ENCODE measurements at regions not wholly inside any gene's neighbourhood (a gene's known extent, or its start where the extent isn't known, plus 50 kb on each side); places are given as distances from the start of the nearest gene placed in this dataset.

DNA sequence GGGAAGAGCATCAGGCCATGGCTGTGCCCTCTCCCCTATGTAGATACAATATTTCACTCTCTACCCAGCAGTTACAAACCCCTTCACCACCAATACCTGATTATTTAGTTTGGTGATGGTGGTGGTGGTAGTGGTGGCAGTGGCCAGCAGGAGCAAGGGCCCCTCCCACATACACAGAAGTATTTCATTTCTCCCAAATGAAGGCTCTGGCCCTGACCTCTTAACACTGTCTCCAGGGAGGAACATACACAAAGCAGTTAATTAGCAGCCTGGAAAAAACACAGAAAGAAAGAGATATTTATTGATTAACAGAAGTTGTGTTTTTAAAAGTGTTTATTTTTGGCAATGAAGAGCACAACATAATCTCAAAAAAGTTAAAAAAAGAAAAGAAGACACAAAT is 212.7 kb upstream of the SAMSN1 start:
- Histone ChIP-seq H3K36me3 (ENCODE audit: control insufficient read depth in 1 of 2, insufficient read depth in 2 of 2, low read length in 2 of 2) (no peaks in the 10 kb centered on the region), H3K4me3 (ENCODE audit: low read depth in 1 of 2, low read length in 2 of 2) (no peak overlapping the region), H3K27me3 (ENCODE audit: control insufficient read depth in 1 of 2, insufficient read depth in 2 of 2, low read length in 2 of 2) (no peaks in the 10 kb centered on the region), H3K9ac (ENCODE audit: low read depth in 1 of 2, low read length in 2 of 2) (no peak overlapping the region), H3K9me3 (ENCODE audit: control insufficient read depth in 1 of 2, low read length in 2 of 2) (no peaks in the 10 kb centered on the region), H3K4me1 (ENCODE audit: control insufficient read depth in 1 of 2, insufficient read depth in 2 of 2, low read length in 2 of 2) (peaks cover 0 to 3% of the 10 kb centered on the region in 2 donors), H3K27ac (ENCODE audit: low read depth, low read length) (no peak overlapping the region)

GRCh38 chr21:14757533-14758327 is 211.6 kb upstream of the SAMSN1 start:
- Histone ChIP-seq H3K27ac (ENCODE audit: low read depth, low read length) (no peak overlapping the region), H3K36me3 (ENCODE audit: control insufficient read depth in 1 of 2, insufficient read depth in 2 of 2, low read length in 2 of 2) (no peaks in the 10 kb centered on the region), H3K9me3 (ENCODE audit: control insufficient read depth in 1 of 2, low read length in 2 of 2) (no peaks in the 10 kb centered on the region), H3K4me3 (ENCODE audit: low read depth in 1 of 2, low read length in 2 of 2) (no peak overlapping the region), H3K27me3 (ENCODE audit: control insufficient read depth in 1 of 2, insufficient read depth in 2 of 2, low read length in 2 of 2) (no peaks in the 10 kb centered on the region), H3K9ac (ENCODE audit: low read depth in 1 of 2, low read length in 2 of 2) (no peak overlapping the region), H3K4me1 (ENCODE audit: control insufficient read depth in 1 of 2, insufficient read depth in 2 of 2, low read length in 2 of 2) (peaks cover 0 to 2% of the 10 kb centered on the region in 2 donors)

- Histone ChIP-seq H3K4me1 (ENCODE audit: control insufficient read depth in 1 of 2, insufficient read depth in 2 of 2, low read length in 2 of 2) (no peaks in the 10 kb centered on the region), H3K27me3 (ENCODE audit: control insufficient read depth in 1 of 2, insufficient read depth in 2 of 2, low read length in 2 of 2) (no peaks in the 10 kb centered on the region), H3K9me3 (ENCODE audit: control insufficient read depth in 1 of 2, low read length in 2 of 2) (no peaks in the 10 kb centered on the region), H3K4me3 (ENCODE audit: low read depth in 1 of 2, low read length in 2 of 2) (no peak overlapping the region), H3K27ac (ENCODE audit: low read depth, low read length) (no peak overlapping the region), H3K9ac (ENCODE audit: low read depth in 1 of 2, low read length in 2 of 2) (no peak overlapping the region), H3K36me3 (ENCODE audit: control insufficient read depth in 1 of 2, insufficient read depth in 2 of 2, low read length in 2 of 2) (no peaks in the 10 kb centered on the region)
Measured at GRCh38 chr21:14755086-14755485, 209.0 kb upstream of the SAMSN1 start.

DNA sequence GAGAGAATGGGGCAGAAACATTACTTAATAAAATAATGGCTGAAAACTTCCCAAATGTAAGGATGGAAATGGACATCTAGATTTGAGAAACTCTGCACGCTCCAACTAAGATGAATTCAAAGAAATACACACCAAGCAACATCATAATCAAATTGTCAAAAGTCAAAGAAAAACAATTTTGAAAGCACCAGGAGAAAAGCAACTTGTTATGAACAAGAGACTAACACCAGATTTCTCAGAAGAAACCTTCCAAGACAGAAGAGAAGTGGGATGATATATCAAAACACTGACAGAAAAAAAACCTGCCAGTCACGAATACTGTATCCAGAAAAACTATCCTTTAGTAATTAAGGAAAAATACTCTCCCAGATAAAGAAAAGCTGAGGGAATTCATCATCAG is 208.6 kb upstream of the SAMSN1 start:
- H3K9me3 ChIP-seq (ENCODE audit: control insufficient read depth in 1 of 2, low read length in 2 of 2) = no peaks in the 10 kb centered on the region
- no peak overlapping the region for H3K27ac ChIP-seq (ENCODE audit: low read depth, low read length)
- no peak overlapping the region for H3K4me3 ChIP-seq (ENCODE audit: low read depth in 1 of 2, low read length in 2 of 2)
- H3K9ac ChIP-seq (ENCODE audit: low read depth in 1 of 2, low read length in 2 of 2) = no peak overlapping the region
- H3K4me1 ChIP-seq (ENCODE audit: control insufficient read depth in 1 of 2, insufficient read depth in 2 of 2, low read length in 2 of 2) = no peaks in the 10 kb centered on the region
- no peaks in the 10 kb centered on the region for H3K27me3 ChIP-seq (ENCODE audit: control insufficient read depth in 1 of 2, insufficient read depth in 2 of 2, low read length in 2 of 2)
- no peaks in the 10 kb centered on the region for H3K36me3 ChIP-seq (ENCODE audit: control insufficient read depth in 1 of 2, insufficient read depth in 2 of 2, low read length in 2 of 2)

DNA sequence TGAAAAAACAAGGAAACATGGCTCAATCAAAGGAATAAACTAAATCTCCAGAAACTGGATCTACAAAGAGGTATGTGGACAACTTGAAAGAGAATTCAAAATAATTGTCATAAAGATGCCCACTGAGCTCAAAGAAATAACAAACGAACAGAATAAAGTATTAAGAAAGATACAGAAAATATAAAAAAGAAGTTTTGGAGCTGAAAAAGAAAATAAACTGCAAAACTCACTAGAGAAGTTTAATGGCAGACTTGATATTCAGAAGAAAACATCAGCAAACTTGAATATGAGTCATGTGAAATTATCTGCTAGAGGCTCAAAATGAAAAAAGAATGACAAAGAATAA is 208.1 kb upstream of the SAMSN1 start:
- no peak overlapping the region for H3K9ac ChIP-seq (ENCODE audit: low read depth in 1 of 2, low read length in 2 of 2)
- no peaks in the 10 kb centered on the region for H3K36me3 ChIP-seq (ENCODE audit: control insufficient read depth in 1 of 2, insufficient read depth in 2 of 2, low read length in 2 of 2)
- no peaks in the 10 kb centered on the region for H3K4me1 ChIP-seq (ENCODE audit: control insufficient read depth in 1 of 2, insufficient read depth in 2 of 2, low read length in 2 of 2)
- H3K9me3 ChIP-seq (ENCODE audit: control insufficient read depth in 1 of 2, low read length in 2 of 2) = no peaks in the 10 kb centered on the region
- H3K27me3 ChIP-seq (ENCODE audit: control insufficient read depth in 1 of 2, insufficient read depth in 2 of 2, low read length in 2 of 2) = no peaks in the 10 kb centered on the region
- no peak overlapping the region for H3K4me3 ChIP-seq (ENCODE audit: low read depth in 1 of 2, low read length in 2 of 2)
- H3K27ac ChIP-seq (ENCODE audit: low read depth, low read length) = no peak overlapping the region

GRCh38 chr21:14753466-14754258 is 207.5 kb upstream of the SAMSN1 start:
- no peak overlapping the region for H3K27ac ChIP-seq (ENCODE audit: low read depth, low read length)
- H3K9ac ChIP-seq (ENCODE audit: low read depth in 1 of 2, low read length in 2 of 2) = no peak overlapping the region
- no peaks in the 10 kb centered on the region for H3K36me3 ChIP-seq (ENCODE audit: control insufficient read depth in 1 of 2, insufficient read depth in 2 of 2, low read length in 2 of 2)
- no peaks in the 10 kb centered on the region for H3K4me1 ChIP-seq (ENCODE audit: control insufficient read depth in 1 of 2, insufficient read depth in 2 of 2, low read length in 2 of 2)
- no peaks in the 10 kb centered on the region for H3K9me3 ChIP-seq (ENCODE audit: control insufficient read depth in 1 of 2, low read length in 2 of 2)
- no peaks in the 10 kb centered on the region for H3K27me3 ChIP-seq (ENCODE audit: control insufficient read depth in 1 of 2, insufficient read depth in 2 of 2, low read length in 2 of 2)
- no peak overlapping the region for H3K4me3 ChIP-seq (ENCODE audit: low read depth in 1 of 2, low read length in 2 of 2)

DNA sequence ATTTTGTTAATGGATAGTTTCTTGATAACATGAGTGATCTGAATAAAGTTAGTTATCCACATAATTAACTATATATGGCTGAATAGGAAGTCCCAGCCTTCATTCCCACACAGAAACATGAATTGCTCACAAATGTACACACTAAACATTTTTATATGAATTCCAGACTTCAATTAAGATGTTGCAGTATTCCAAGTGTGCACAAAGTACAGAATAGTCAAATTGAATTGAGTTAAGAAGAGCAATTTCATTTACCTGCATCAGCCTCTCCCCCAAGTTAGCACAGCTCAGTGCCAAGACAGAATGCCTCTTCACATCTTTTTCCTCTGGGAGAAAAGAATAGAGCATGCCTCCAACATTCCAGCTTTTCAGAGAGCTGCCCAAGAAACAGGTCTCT is 207.0 kb upstream of the SAMSN1 start:
- Histone ChIP-seq H3K4me1 (ENCODE audit: control insufficient read depth in 1 of 2, insufficient read depth in 2 of 2, low read length in 2 of 2) (no peaks in the 10 kb centered on the region), H3K27me3 (ENCODE audit: control insufficient read depth in 1 of 2, insufficient read depth in 2 of 2, low read length in 2 of 2) (no peaks in the 10 kb centered on the region), H3K4me3 (ENCODE audit: low read depth in 1 of 2, low read length in 2 of 2) (peak overlapping the region in 1 of 2 donors; percentile 19), H3K9me3 (ENCODE audit: control insufficient read depth in 1 of 2, low read length in 2 of 2) (no peaks in the 10 kb centered on the region), H3K27ac (ENCODE audit: low read depth, low read length) (no peak overlapping the region), H3K9ac (ENCODE audit: low read depth in 1 of 2, low read length in 2 of 2) (no peak overlapping the region), H3K36me3 (ENCODE audit: control insufficient read depth in 1 of 2, insufficient read depth in 2 of 2, low read length in 2 of 2) (no peaks in the 10 kb centered on the region)

DNA sequence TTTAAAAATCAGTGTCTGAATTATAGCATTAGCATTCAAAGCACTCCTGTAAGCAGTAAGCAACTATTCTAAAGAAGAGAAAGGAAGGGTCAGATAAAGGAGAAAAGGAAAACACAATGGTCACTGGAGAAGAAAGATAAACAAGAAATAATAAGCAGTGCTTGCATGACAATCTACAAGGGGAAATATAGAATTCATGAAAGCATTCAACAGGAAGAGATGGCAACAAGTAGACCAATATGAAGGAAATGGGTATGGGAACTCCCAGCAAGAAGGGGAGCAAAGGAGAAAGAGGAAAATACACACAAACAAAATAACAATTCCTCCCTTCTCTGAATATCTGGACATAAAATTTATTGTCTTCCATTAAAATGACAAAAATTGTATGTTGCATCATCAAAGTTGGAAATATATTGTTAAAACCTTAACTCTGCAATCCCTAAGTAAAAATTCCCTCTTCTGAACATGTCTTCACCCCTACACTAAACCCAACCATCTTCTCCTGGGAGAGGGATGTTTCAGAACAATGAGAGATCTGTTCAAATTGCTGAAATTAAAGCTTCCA is 206.3 kb upstream of the SAMSN1 start:
- Histone ChIP-seq H3K36me3 (ENCODE audit: control insufficient read depth in 1 of 2, insufficient read depth in 2 of 2, low read length in 2 of 2) (no peaks in the 10 kb centered on the region), H3K9me3 (ENCODE audit: control insufficient read depth in 1 of 2, low read length in 2 of 2) (no peaks in the 10 kb centered on the region), H3K27me3 (ENCODE audit: control insufficient read depth in 1 of 2, insufficient read depth in 2 of 2, low read length in 2 of 2) (no peaks in the 10 kb centered on the region), H3K4me1 (ENCODE audit: control insufficient read depth in 1 of 2, insufficient read depth in 2 of 2, low read length in 2 of 2) (no peaks in the 10 kb centered on the region), H3K4me3 (ENCODE audit: low read depth in 1 of 2, low read length in 2 of 2) (no peak overlapping the region), H3K9ac (ENCODE audit: low read depth in 1 of 2, low read length in 2 of 2) (no peak overlapping the region), H3K27ac (ENCODE audit: low read depth, low read length) (no peak overlapping the region)

GRCh38 chr21:14751602-14752344 is 205.7 kb upstream of the SAMSN1 start:
- no peak overlapping the region for H3K9ac ChIP-seq (ENCODE audit: low read depth in 1 of 2, low read length in 2 of 2)
- no peak overlapping the region for H3K27ac ChIP-seq (ENCODE audit: low read depth, low read length)
- H3K4me1 ChIP-seq (ENCODE audit: control insufficient read depth in 1 of 2, insufficient read depth in 2 of 2, low read length in 2 of 2) = no peaks in the 10 kb centered on the region

GRCh38 chr21:14751011-14751410 is 204.9 kb upstream of the SAMSN1 start:
- Histone ChIP-seq H3K27me3 (ENCODE audit: control insufficient read depth in 1 of 2, insufficient read depth in 2 of 2, low read length in 2 of 2) (no peaks in the 10 kb centered on the region), H3K9ac (ENCODE audit: low read depth in 1 of 2, low read length in 2 of 2) (no peak overlapping the region), H3K36me3 (ENCODE audit: control insufficient read depth in 1 of 2, insufficient read depth in 2 of 2, low read length in 2 of 2) (no peaks in the 10 kb centered on the region), H3K9me3 (ENCODE audit: control insufficient read depth in 1 of 2, low read length in 2 of 2) (no peaks in the 10 kb centered on the region), H3K4me3 (ENCODE audit: low read depth in 1 of 2, low read length in 2 of 2) (no peak overlapping the region), H3K27ac (ENCODE audit: low read depth, low read length) (no peak overlapping the region), H3K4me1 (ENCODE audit: control insufficient read depth in 1 of 2, insufficient read depth in 2 of 2, low read length in 2 of 2) (no peaks in the 10 kb centered on the region)

More at GRCh38 chr21:14751602-14752344, 205.7 kb upstream of the SAMSN1 start:
- Histone ChIP-seq H3K4me3 (ENCODE audit: low read depth in 1 of 2, low read length in 2 of 2) (no peak overlapping the region), H3K27me3 (ENCODE audit: control insufficient read depth in 1 of 2, insufficient read depth in 2 of 2, low read length in 2 of 2) (no peaks in the 10 kb centered on the region), H3K36me3 (ENCODE audit: control insufficient read depth in 1 of 2, insufficient read depth in 2 of 2, low read length in 2 of 2) (no peaks in the 10 kb centered on the region), H3K9me3 (ENCODE audit: control insufficient read depth in 1 of 2, low read length in 2 of 2) (no peaks in the 10 kb centered on the region)

All from duodenal mucosa (tissue), 2 donors.